Left lung (tissue), 4 donors: ENCODE measurements at regions not wholly inside any gene's neighbourhood (a gene's known extent, or its start where the extent isn't known, plus 50 kb on each side); places are given as distances from the start of the nearest gene placed in this dataset.

Source experiments
- ATAC-seq: fragments of 200-7000 bp; cut with Tn5 transposase; one replicate; pipeline ENCODE4 v1.9.1; 2020; ENCODE audit warnings: moderate library complexity
- DNase-seq, 4 donors: peaks; one replicate each; pipeline ENCODE4 v3.0.0-alpha.2; 2013 to 2020
- H3K27ac ChIP-seq, 2 donors: fragments of 200-600 bp; sonication (generic) in 1 of 2; one replicate each; pipeline versions ENCODE4 v1.5.0 to v1.8.0; 2020 to 2021
- H3K27me3 ChIP-seq, 2 donors: fragments of 200-600 bp; sonication (generic) in 1 of 2; one replicate each; pipeline versions ENCODE4 v1.5.0 to v1.8.0; 2020 to 2021
- H3K36me3 ChIP-seq, 2 donors: fragments of 200-600 bp; sonication (generic) in 1 of 2; one replicate each; pipeline versions ENCODE4 v1.5.0 to v1.8.0; 2020 to 2021
- H3K4me1 ChIP-seq, 2 donors: fragments of 200-600 bp; one replicate each; pipeline ENCODE4 v1.8.0; 2021
- H3K4me3 ChIP-seq, 2 donors: fragments of 200-600 bp; sonication (generic) in 1 of 2; one replicate each; pipeline versions ENCODE4 v1.5.0 to v1.8.0; 2020 to 2021; ENCODE audit warnings: mild to moderate bottlenecking in 1 of 2
- H3K9me3 ChIP-seq, 2 donors: fragments of 200-600 bp; sonication (generic) in 1 of 2; one replicate each; pipeline versions ENCODE4 v1.5.0 to v1.8.0; 2020 to 2021
- CTCF ChIP-seq, 2 donors: fragments of 200-600 bp; sonication (generic) in 1 of 2; IDR thresholded peaks; one replicate each; pipeline versions ENCODE4 v1.5.0 to v1.8.0; 2021; ENCODE audit warnings: antibody characterized with exemption in 2 of 2
- intact Hi-C, 2 donors: fragments of 100-400 bp; cut with DNase I; formaldehyde crosslinking; loops; one replicate each; pipeline versions ENCODE4 v1.11.2 to v1.14.2; 2022
- donor health status: DM: no; HTN: yes; CAD: no.
- donor health status: DM: no; HTN: no; CAD: no.

GRCh38 chr1:114238053-114238452, 84.4 kb upstream of the SYT6 start:
- Histone ChIP-seq H3K36me3 (no peaks in the 10 kb centered on the region), H3K9me3 (peaks cover 0 to 9% of the 10 kb centered on the region in 2 donors), H3K4me1 (peaks cover 0 to 3% of the 10 kb centered on the region in 2 donors), H3K27me3 (no peaks in the 10 kb centered on the region), H3K4me3 (no peak overlapping the region), H3K27ac (no peak overlapping the region)
- intact Hi-C loops: no loop called here
- ATAC-seq (no peak), DNase-seq (no peak)
- no peak for TF ChIP-seq CTCF (IDR thresholded peaks at IDR 0.05)

GRCh38 chr1:114236517-114236916, 82.8 kb upstream of the SYT6 start:
- DNase-seq: no peak
- Histone ChIP-seq H3K9me3 (no peaks in the 10 kb centered on the region), H3K36me3 (no peaks in the 10 kb centered on the region), H3K27ac (no peak overlapping the region), H3K27me3 (no peaks in the 10 kb centered on the region), H3K4me1 (peaks cover 0 to 3% of the 10 kb centered on the region in 2 donors), H3K4me3 (no peak overlapping the region)
- no peak for ATAC-seq
- intact Hi-C loops: no loop called here
- no peak for TF ChIP-seq CTCF (IDR thresholded peaks at IDR 0.05)

- H3K27ac ChIP-seq: no peak overlapping the region
- H3K36me3 ChIP-seq: no peaks in the 10 kb centered on the region
- DNase-seq (no peak), ATAC-seq (peak; percentile 65)
- peaks cover 0 to 3% of the 10 kb centered on the region in 2 donors for H3K4me1 ChIP-seq
- intact Hi-C loops: no loop called here
- no peaks in the 10 kb centered on the region for H3K27me3 ChIP-seq
- TF ChIP-seq CTCF (IDR thresholded peaks at IDR 0.05): no peak
- H3K9me3 ChIP-seq: no peaks in the 10 kb centered on the region
- H3K4me3 ChIP-seq: no peak overlapping the region
Observed at GRCh38 chr1:114235960-114236359, 82.3 kb upstream of the SYT6 start.

GRCh38 chr1:114235281-114235680, 81.6 kb upstream of the SYT6 start:
- DNase-seq (no peak), ATAC-seq (no peak)
- H3K27me3 ChIP-seq: no peaks in the 10 kb centered on the region
- no peaks in the 10 kb centered on the region for H3K36me3 ChIP-seq
- H3K4me1 ChIP-seq: peaks cover 0 to 3% of the 10 kb centered on the region in 2 donors
- no peak overlapping the region for H3K4me3 ChIP-seq
- no peak for TF ChIP-seq CTCF (IDR thresholded peaks at IDR 0.05)
- no peaks in the 10 kb centered on the region for H3K9me3 ChIP-seq
- no peak overlapping the region for H3K27ac ChIP-seq
- intact Hi-C loops: no loop called here

GRCh38 chr1:114234408-114235124, 80.9 kb upstream of the SYT6 start:
- no peak overlapping the region for H3K4me3 ChIP-seq
- no peaks in the 10 kb centered on the region for H3K36me3 ChIP-seq
- intact Hi-C loops: no loop called here
- H3K27me3 ChIP-seq: no peaks in the 10 kb centered on the region
- no peak overlapping the region for H3K27ac ChIP-seq
- TF ChIP-seq CTCF (IDR thresholded peaks at IDR 0.05): no peak
- peaks cover 0 to 3% of the 10 kb centered on the region in 2 donors for H3K4me1 ChIP-seq
- no peak for DNase-seq
- no peaks in the 10 kb centered on the region for H3K9me3 ChIP-seq
- peak; percentile 67 for ATAC-seq
